GM12865 (cell line): ENCODE measurements at regions not wholly inside any gene's neighbourhood (a gene's known extent, or its start where the extent isn't known, plus 50 kb on each side); places are given as distances from the start of the nearest gene placed in this dataset.

ENCODE experiments used
- DNase-seq: peaks from one replicate; pipeline ENCODE4 v3.0.0; 2010; ENCODE audit warnings: low read depth
- H3K4me3 ChIP-seq: 2 replicates; pipeline ENCODE4 v1.5.1; 2011; ENCODE audit warnings: mild to moderate bottlenecking, low read depth, low read length, control low read depth
- TF ChIP-seq, protein P1 (sequence below): IDR thresholded peaks from 2 replicates; pipeline ENCODE4 v1.5.1; 2011; ENCODE audit warnings: low read length, control low read depth, low read depth, inconsistent platforms; ENCODE audit not compliant: insufficient read depth; ENCODE audit errors: missing control alignments

DNA sequence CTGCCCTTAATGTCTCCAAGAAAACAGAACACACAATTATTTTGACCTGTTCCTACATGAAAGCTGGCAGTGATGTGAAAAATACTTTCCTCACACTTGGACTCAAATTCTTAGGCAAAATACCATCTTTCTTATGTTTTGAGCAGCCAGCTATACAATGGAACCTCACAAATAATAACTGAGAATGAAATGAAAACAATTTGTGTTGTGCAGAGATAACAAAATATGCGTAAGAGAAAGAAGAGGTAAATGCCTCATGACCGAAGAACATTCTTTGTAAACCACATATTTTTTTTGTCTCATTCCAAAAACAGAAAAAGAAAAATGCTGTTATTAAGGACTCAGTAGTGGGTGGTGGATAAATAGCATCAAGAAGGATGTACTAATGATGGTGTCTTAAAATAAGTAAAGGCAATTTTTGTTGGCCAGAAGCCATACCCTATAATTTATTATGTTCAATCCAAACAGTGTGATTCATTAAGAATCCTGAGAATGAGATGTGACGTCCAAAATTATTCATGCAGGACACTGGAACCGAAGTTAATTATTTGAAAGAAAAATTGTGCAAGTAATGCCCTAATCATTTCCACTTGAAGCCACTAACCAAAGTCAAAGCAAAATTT, 193.0 kb upstream of the NETO1 start:
- no peak overlapping the region for H3K4me3 ChIP-seq
- TF ChIP-seq, protein P1, sequence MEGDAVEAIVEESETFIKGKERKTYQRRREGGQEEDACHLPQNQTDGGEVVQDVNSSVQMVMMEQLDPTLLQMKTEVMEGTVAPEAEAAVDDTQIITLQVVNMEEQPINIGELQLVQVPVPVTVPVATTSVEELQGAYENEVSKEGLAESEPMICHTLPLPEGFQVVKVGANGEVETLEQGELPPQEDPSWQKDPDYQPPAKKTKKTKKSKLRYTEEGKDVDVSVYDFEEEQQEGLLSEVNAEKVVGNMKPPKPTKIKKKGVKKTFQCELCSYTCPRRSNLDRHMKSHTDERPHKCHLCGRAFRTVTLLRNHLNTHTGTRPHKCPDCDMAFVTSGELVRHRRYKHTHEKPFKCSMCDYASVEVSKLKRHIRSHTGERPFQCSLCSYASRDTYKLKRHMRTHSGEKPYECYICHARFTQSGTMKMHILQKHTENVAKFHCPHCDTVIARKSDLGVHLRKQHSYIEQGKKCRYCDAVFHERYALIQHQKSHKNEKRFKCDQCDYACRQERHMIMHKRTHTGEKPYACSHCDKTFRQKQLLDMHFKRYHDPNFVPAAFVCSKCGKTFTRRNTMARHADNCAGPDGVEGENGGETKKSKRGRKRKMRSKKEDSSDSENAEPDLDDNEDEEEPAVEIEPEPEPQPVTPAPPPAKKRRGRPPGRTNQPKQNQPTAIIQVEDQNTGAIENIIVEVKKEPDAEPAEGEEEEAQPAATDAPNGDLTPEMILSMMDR: no peak
- no peak for DNase-seq

DNA sequence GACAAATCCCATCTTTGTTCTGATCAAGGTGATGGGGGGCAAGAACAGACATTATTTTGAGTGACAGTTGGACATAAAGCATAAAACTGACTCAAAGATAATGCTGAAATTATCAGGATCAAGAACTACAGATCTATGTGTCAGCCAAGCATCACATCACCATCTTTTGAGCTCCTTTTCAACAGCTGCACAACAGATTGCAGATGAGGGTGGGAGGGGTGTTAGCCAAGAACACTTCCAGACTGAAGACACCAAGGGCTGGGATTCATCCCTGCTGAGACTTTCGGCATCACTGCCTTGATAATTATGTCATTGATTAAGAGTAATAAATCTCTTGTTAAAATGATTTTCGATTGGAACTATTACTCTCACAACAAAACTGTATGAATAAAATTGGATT, 191.5 kb upstream of the NETO1 start:
- H3K4me3 ChIP-seq: no peak overlapping the region
- DNase-seq: no peak
- TF ChIP-seq, protein P1: no peak

DNA sequence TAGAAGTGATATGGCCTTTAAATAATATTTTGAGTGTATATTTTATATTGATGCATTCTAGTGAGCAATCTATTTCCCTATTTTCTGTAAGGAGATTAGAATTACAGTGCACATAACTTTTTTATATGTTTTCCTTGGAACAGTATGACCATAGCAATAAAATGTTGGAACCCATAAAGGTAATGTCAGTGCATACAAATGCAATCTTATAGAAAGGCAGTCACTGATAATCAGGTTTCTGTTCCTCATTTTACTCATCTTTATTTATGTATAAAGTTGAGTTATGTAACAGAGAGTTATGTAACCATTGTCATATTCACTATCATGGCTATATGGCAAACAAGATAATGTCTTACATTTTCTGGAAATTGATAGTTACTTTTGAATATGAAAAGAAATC, 179.9 kb upstream of the NETO1 start:
- DNase-seq: no peak
- H3K4me3 ChIP-seq: no peak overlapping the region
- TF ChIP-seq, protein P1: no peak

DNA sequence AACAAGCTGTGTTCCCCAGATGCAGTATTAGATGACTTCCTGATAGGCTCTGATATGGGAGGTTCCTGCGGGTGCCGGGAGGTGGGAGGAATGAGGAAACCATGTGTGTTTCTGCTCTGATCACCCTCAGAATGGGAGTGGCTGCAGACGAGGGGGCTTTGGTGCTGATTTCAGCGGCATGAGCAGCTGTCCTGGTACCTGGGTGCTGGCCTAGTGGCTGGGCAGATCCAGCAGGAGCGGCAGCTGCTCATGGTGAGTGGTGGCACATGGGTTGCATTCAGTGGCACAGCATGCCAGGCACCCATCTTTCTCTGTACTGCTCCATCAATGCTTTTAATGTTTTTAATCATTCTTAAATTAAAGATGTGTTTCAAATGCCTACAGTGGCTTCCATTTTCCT, 177.2 kb upstream of the NETO1 start:
- TF ChIP-seq, protein P1: no peak
- DNase-seq: no peak
- no peak overlapping the region for H3K4me3 ChIP-seq

DNA sequence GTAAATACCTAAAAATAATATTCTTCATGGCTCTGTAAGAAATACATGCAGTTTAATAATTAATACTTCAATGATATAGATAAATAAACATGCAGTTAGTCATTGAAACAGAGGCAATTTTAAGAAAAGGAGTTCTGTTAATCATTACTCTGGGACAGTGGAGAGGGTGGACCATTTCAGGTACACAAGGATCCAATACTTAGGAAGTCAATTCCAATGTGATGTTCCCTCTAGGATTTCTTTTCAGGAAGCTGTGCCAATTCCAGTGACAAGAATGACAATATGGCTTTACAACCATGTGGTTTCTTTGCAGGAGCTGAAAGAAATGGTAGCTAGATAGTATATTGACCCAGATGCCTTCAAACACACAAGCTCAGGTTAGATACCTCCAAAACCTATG, 175.8 kb upstream of the NETO1 start:
- no peak for DNase-seq
- TF ChIP-seq, protein P1: no peak
- no peak overlapping the region for H3K4me3 ChIP-seq

DNA sequence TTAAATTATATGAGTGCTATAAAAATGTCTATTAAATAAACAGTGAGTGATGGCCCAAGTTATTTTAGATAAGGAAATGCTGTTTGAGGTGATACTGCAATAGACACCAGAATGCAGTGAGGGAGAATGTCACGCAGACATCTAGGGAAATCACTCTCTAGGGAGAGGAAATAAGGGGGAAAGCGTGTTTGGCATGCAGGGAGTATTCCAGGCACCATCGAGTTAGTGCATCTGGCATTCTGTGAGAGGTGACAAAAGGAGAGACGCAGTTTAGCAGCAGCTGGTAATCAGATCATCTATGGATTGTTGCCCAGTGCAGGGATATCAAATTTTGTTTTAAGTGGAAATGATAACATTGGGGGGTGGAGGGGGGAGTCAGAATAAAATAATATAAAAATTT, 175.4 kb upstream of the NETO1 start:
- TF ChIP-seq, protein P1: no peak
- H3K4me3 ChIP-seq: no peak overlapping the region
- no peak for DNase-seq

DNA sequence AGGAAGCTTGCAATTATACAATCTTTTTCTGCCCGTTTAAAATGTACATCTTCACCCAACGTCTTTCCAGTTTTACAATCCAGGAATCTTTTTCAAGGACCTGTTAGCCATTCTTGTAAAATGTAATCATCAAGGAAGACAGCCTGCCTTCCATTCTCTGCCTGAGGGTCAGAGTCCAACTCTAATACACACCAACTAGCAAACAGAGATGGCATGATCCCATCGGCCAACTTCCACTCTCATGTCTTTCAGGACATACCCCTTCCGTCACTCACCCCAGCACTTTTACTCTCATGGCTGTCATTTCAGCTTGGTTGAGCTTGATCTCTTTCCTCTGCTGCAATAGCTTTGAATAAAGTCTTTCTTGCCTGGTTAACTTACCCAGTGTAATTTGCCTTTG, 172.5 kb upstream of the NETO1 start:
- TF ChIP-seq, protein P1: no peak
- no peak for DNase-seq
- no peak overlapping the region for H3K4me3 ChIP-seq
